ENCODE measurements at regions not wholly inside any gene's neighbourhood (a gene's known extent, or its start where the extent isn't known, plus 50 kb on each side); places are given as distances from the start of the nearest gene placed in this dataset.

DNA sequence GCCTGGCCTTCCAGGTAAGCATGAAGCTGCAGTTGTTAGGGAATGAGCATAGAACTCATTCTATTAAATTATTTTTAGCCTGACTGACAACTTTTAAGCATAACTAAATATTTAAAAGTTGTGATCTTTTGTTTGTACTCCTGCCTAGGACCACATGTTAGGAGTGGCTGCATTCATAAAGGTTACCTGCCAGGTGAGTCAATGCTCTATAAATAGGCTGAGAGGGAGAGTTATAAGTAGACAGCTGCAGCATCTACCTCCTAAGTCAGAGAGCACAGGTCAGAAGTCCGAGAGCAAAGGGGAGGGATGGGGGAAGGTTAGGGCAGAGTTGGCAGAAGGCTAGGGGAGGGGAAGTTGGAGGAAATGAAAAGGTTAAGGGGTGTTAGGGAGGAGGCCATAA lies 292.4 kb upstream of the TLE4 start:
- Histone ChIP-seq H3F3A (ENCODE audit: low read depth) (no peaks in the 10 kb centered on the region), H3K9me3 (ENCODE audit: insufficient read depth, low read depth, low read length) (no peaks in the 10 kb centered on the region), H3K9me2 (replicated peaks; ENCODE audit: low read depth, low read length) (no peaks in the 10 kb centered on the region), H3K9ac (ENCODE audit: low read depth, low read length, poor library complexity, severe bottlenecking) (no peak overlapping the region), H2AFZ (ENCODE audit: low read length) (no peak overlapping the region), H3K79me2 (ENCODE audit: insufficient read depth, low read length) (no peaks in the 10 kb centered on the region), H3K4me2 (ENCODE audit: low read depth, low read length, poor library complexity, severe bottlenecking) (no peak overlapping the region), H3K4me3 (ENCODE audit: low read length, poor library complexity, severe bottlenecking) (no peak overlapping the region), H3K4me1 (ENCODE audit: insufficient read depth, low read length, poor library complexity, severe bottlenecking) (no peaks in the 10 kb centered on the region), H3K36me3 (ENCODE audit: insufficient read depth, low read length) (no peaks in the 10 kb centered on the region), H3K27me3 (ENCODE audit: insufficient read depth, low read length, poor library complexity, severe bottlenecking) (no peaks in the 10 kb centered on the region), H4K20me1 (ENCODE audit: insufficient read depth, low read length, poor library complexity, severe bottlenecking) (no peaks in the 10 kb centered on the region)
- TF ChIP-seq, protein P1, sequence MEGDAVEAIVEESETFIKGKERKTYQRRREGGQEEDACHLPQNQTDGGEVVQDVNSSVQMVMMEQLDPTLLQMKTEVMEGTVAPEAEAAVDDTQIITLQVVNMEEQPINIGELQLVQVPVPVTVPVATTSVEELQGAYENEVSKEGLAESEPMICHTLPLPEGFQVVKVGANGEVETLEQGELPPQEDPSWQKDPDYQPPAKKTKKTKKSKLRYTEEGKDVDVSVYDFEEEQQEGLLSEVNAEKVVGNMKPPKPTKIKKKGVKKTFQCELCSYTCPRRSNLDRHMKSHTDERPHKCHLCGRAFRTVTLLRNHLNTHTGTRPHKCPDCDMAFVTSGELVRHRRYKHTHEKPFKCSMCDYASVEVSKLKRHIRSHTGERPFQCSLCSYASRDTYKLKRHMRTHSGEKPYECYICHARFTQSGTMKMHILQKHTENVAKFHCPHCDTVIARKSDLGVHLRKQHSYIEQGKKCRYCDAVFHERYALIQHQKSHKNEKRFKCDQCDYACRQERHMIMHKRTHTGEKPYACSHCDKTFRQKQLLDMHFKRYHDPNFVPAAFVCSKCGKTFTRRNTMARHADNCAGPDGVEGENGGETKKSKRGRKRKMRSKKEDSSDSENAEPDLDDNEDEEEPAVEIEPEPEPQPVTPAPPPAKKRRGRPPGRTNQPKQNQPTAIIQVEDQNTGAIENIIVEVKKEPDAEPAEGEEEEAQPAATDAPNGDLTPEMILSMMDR (conservative IDR thresholded peaks at IDR 0.05; ENCODE audit: low read length): no peak
- no peak for TF ChIP-seq EZH2phosphoT487 (IDR thresholded peaks at IDR 0.05; ENCODE audit: borderline replicate concordance)

DNA sequence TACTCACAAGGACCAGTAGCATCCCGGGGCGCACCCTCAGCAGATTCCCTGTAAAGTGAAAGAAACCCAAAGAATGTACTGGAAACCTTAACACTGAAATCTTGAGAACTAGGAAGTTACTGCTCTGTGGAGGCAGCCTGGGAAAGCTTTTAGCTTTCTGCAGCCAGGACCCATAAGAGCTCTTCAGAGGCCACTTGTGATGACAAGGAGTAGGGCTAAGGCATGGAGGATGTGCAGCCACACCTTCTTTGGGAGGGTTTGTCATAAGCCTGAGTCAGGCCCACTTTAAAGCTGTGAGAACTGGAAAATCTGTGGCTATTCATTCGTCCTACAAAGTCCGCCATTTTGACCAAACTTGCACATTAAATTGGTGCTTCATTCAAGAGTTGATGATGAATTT lies 291.1 kb upstream of the TLE4 start:
- Histone ChIP-seq H3K9ac (ENCODE audit: low read depth, low read length, poor library complexity, severe bottlenecking) (no peak overlapping the region), H3K9me3 (ENCODE audit: insufficient read depth, low read depth, low read length) (no peaks in the 10 kb centered on the region), H3K4me1 (ENCODE audit: insufficient read depth, low read length, poor library complexity, severe bottlenecking) (no peaks in the 10 kb centered on the region), H3F3A (ENCODE audit: low read depth) (no peaks in the 10 kb centered on the region), H4K20me1 (ENCODE audit: insufficient read depth, low read length, poor library complexity, severe bottlenecking) (no peaks in the 10 kb centered on the region), H3K4me2 (ENCODE audit: low read depth, low read length, poor library complexity, severe bottlenecking) (no peak overlapping the region), H2AFZ (ENCODE audit: low read length) (no peak overlapping the region), H3K9me2 (replicated peaks; ENCODE audit: low read depth, low read length) (no peaks in the 10 kb centered on the region), H3K36me3 (ENCODE audit: insufficient read depth, low read length) (no peaks in the 10 kb centered on the region), H3K79me2 (ENCODE audit: insufficient read depth, low read length) (no peaks in the 10 kb centered on the region), H3K27me3 (ENCODE audit: insufficient read depth, low read length, poor library complexity, severe bottlenecking) (no peaks in the 10 kb centered on the region), H3K4me3 (ENCODE audit: low read length, poor library complexity, severe bottlenecking) (no peak overlapping the region)
- TF ChIP-seq, protein P1 (conservative IDR thresholded peaks at IDR 0.05; ENCODE audit: low read length): no peak
- TF ChIP-seq EZH2phosphoT487 (IDR thresholded peaks at IDR 0.05; ENCODE audit: borderline replicate concordance): no peak

DNA sequence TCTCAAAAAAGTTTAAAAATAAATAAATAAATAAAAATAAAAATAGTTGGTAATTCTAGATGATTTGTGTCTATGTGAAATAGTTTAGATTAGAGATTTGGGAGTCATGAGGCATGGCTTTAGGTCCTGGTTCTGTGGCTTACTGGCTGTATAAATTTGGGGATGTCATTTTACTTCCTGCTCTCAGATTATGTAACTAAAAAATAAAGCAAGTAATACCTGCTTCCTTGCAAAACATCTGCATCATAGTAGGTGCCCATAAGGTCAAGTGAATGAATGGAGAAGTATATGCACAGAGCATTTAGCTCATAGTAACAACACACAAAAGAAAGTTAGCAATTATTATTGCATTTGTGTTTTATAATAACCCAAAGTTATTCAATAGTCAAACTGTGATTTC lies 287.7 kb upstream of the TLE4 start:
- H3K27me3 ChIP-seq (ENCODE audit: insufficient read depth, low read length, poor library complexity, severe bottlenecking): no peaks in the 10 kb centered on the region

More for the DNA sequence above, 287.7 kb upstream of the TLE4 start:
- Histone ChIP-seq H3K9ac (ENCODE audit: low read depth, low read length, poor library complexity, severe bottlenecking) (no peak overlapping the region), H3K4me1 (ENCODE audit: insufficient read depth, low read length, poor library complexity, severe bottlenecking) (peaks cover 14% of the 10 kb centered on the region), H3K79me2 (ENCODE audit: insufficient read depth, low read length) (no peaks in the 10 kb centered on the region), H3K4me2 (ENCODE audit: low read depth, low read length, poor library complexity, severe bottlenecking) (no peak overlapping the region), H3K9me2 (replicated peaks; ENCODE audit: low read depth, low read length) (no peaks in the 10 kb centered on the region), H4K20me1 (ENCODE audit: insufficient read depth, low read length, poor library complexity, severe bottlenecking) (no peaks in the 10 kb centered on the region), H3F3A (ENCODE audit: low read depth) (no peaks in the 10 kb centered on the region), H3K9me3 (ENCODE audit: insufficient read depth, low read depth, low read length) (no peaks in the 10 kb centered on the region), H3K4me3 (ENCODE audit: low read length, poor library complexity, severe bottlenecking) (no peak overlapping the region), H3K36me3 (ENCODE audit: insufficient read depth, low read length) (no peaks in the 10 kb centered on the region), H2AFZ (ENCODE audit: low read length) (no peak overlapping the region)
- TF ChIP-seq, protein P1 (conservative IDR thresholded peaks at IDR 0.05; ENCODE audit: low read length): no peak
- no peak for TF ChIP-seq EZH2phosphoT487 (IDR thresholded peaks at IDR 0.05; ENCODE audit: borderline replicate concordance)
